GDM1 (cell line): ENCODE measurements at regions not wholly inside any gene's neighbourhood (a gene's known extent, or its start where the extent isn't known, plus 50 kb on each side); places are given as distances from the start of the nearest gene placed in this dataset.
"Not testable (repeated sequence)": the region's sequence is repeated elsewhere in the genome, so short reads cannot be mapped to it uniquely, and the experiment has no call there.

Source experiments
- DNase-seq: peaks from one replicate; lab custom pipeline; 2025; lab: John Stamatoyannopoulos, UW

DNA sequence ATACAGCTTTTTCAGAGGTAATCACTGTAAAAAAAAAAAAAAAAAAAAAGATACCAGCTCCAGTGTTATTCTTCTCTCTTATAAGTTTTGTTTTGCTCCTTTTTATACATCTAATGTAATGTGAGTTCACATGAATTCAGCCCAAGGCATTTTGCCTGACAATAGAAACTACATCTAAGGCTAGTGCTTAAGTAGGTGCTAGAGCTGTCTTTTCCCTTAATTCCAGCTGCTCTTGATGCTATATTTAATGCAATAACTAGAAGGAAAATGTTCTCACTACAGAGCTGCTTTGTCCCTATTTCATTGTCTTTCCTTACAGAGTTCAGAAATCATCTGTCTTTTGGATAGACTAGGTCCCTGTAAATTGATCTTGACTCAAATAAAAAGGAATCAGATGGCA, 150.1 kb downstream of the NAA11 start:
- no peak for DNase-seq

GRCh38 chr4:79174490-79175252, 151.2 kb downstream of the NAA11 start:
- no peak for DNase-seq

GRCh38 chr4:79173186-79173585, 152.7 kb downstream of the NAA11 start:
- DNase-seq: no peak

DNA sequence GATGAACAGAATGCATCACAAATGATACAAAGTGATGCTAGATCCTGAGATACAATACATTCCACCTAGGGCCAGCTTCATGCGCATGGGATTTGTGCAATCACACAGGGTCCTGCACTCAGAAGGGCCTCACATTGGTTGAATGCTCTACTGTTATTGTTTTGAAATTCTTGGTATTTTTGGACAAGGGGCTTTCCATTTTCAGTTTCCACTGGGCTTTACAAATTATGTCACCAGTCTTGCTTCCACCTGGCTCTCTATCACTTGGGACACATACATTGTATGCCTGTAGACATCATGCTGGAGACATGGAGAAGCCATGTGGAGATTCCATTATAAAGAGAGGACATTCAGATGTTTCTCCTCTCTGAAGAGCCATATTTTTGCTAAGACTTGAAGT, 155.8 kb downstream of the NAA11 start:
- no peak for DNase-seq

DNA sequence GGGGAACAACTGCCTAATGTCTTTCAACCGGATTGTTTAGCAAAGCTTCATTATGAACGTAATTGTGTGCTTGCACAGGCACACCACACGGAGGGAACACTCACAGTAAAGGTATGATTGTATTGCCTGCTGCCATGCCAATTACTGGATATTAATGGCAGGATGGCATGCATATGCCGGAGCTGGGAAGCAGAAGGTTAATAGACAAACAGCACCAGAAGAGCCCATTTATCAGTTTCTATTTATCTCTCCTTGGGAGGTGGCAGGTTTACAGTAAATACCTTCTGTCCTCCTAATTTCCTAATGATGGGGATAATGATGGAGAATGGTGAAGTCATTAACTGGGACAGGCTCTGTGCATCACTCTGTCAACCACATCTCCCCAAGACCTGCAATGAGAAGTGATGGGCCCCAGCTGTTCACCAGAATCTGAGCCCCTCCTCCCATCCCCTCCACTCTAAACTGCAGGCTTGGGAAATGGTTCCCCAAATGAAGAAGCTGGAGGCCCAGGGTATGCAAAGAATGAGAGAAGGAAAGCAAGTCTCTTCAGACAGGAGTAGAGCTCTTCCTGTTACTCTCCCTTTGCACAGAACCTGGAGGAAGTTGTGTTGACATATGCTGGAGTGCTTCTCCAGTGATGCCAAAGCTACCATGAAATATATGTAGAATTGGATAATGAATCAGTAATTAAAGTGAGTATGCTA, 160.8 kb downstream of the NAA11 start:
- DNase-seq: no peak

GRCh38 chr4:79163981-79164490, 161.8 kb downstream of the NAA11 start:
- no peak for DNase-seq

GRCh38 chr4:79160962-79161361, 164.9 kb downstream of the NAA11 start:
- no peak for DNase-seq

DNA sequence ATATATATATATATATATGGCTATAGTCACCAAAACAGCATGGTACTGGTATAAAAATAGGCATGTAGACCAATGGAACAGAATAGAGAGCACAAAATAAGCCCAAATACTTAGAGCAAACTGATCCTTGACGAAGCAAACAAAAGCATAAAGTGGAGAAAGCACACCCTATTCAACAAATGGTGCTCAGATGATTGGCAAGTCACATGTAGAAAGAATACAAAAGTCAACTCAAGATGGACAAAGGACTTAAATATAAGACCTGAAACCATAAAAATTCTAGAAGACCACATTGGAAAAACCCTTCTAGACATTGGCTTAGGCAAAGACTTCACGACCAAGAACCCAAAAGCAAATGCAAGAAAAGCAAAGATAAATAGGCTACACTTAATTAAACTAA, 167.2 kb downstream of the NAA11 start:
- DNase-seq: not testable (repeated sequence)

- no peak for DNase-seq
These were observed 170.5 kb downstream of the NAA11 start for GRCh38 chr4:79155336-79155735.

DNA sequence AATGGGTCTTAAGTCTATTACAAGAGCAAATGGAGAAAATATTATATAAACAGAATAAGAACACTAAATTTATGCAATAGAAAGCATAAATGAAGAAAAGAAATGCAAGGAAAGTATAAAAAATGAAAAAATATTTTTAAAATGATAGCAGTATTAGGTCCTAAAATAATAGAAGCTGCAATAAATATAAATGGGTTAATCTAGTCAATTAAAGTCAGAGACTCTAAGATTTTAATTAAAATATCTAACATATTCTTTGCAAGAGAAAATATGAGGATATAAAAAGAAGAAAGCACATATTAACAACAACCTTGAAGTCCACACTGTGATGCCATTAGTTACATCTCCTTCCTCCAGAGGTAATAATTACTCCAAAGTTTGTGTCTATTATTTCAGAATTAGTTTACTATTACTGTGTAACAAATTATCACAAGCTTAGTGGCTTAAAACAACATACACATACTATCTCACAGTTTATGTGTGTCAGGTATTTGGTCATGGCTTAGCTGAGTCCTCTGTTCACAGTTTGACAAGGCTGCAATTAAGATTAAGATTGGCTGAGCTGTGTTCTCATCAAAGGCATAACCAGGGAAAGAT, 174.9 kb downstream of the NAA11 start:
- no peak for DNase-seq

DNA sequence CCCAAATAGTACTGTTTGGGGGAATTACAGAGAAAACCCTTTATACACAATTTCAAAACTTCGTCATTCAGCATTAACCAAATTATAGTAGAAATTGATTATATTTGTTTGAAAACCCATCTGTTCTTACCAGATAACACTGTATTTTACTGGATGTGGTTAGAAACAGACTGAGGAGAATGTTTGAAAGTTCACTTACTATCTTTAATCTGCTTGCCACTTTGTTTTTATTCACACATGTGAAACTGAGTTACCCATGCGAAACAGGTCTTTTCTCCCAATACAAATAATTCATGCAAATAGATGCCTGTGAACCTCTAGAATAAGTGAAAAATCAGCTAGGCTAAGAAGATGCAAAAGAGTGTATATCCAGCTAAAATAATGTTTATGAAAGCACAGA, 177.5 kb downstream of the NAA11 start:
- no peak for DNase-seq

GRCh38 chr4:79147251-79147650, 178.6 kb downstream of the NAA11 start:
- no peak for DNase-seq

GRCh38 chr4:79141530-79141929, 184.3 kb downstream of the NAA11 start:
- DNase-seq: no peak

- DNase-seq: no peak
These were observed 191.1 kb downstream of the NAA11 start for GRCh38 chr4:79134767-79135166.

DNA sequence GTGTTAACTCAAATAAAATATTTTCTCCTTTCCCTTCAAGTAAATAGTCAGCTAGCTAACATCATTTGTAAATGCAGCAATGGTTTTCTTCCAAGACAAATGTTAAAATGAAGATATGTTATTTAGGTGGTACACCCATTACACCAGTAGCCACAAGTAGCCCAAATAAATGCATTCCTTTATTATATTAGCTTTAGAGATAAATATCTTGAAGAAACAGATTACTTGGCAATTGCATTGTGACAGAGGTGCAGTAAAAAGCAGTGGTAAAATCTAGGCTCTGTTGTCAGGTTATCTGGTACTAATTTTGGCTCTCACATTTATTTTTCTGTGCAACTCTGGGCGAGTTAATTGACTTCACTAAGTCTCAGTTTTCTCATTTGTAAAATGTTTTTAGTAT, 193.0 kb downstream of the NAA11 start:
- DNase-seq: no peak

DNA sequence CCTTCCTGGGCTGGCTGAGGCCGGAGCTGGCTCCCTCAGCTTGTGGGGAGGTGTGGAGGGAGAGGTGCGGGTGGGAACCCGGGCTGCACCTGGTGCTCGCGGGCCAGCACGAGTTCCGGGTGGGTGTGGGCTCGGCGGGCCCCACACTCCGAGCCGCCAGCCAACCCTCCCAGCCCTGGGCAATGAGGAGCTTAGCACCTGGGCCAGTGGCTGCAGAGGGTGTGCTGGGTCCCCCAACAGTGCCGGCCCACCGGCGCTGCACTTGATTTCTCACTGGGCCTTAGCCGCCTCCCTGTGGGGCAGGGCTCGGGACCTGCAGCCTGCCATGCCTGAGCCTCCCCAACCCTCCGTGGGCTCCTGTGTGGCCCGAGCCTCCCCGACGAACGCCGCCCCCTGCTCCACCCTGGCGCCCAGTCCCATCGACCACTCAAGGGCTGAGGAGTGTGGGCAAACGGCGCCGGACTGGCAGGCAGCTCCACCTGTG, 182.7 kb upstream of the PAQR3 start:
- no peak for DNase-seq

DNA sequence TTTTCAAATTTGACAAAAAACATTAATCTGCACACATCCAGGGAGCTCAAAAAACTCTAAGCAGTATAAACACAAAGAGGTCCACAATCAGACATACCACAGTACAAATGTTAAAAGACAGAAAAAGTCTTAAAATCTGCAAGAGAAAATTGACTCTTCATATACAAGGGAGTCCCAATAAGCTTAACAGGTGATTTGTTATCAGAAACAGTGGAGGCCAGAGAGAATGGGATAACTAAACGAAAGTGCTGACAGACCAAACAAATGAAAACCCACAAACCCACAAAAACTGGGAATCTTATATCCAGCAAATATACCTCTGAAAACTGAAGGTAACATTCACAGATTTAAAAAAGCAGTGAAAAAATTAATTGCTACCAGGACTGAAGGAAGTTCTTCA, 182.0 kb upstream of the PAQR3 start:
- no peak for DNase-seq

DNA sequence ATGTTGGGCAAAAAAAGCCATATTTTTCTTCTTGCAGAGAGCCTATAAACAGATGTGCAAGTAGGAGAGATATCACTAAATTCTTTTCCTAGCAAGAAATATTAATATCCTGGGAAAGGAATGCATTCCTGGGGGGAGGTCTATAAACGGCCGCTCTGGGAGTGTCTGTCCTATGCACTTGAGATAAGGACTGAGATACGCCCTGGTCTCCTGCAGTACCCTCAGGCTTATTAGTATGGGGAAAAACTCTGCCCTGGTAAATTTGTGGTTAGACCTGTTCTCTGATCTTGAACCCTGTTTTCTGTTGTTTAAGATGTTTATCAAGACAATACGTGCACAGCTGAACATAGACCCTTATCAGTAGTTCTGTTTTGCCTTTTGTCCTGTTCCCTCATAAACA, 177.8 kb upstream of the PAQR3 start:
- DNase-seq: not testable (repeated sequence)

DNA sequence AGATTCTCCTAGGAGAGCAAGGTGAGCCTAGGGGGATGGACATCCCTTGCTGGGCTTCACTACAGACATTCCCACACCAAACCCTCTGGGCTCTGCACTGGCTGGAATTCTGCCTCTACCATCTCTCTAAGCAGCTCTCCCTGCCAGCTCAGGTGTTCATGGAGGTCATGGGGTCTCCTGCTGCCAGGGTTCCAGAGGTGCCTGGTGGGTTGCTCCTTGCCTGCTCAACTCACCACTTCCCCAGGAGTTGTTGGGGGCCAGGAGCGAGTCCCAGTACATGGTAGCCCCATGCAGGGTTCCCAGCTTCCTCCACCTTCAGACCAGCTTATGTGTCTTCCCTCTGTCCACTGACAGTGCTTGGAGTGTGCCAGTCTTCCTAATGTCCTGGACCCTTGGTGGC, 167.8 kb upstream of the PAQR3 start:
- no peak for DNase-seq

GRCh38 chr4:79088946-79089691, 149.9 kb upstream of the PAQR3 start:
- DNase-seq: no peak

DNA sequence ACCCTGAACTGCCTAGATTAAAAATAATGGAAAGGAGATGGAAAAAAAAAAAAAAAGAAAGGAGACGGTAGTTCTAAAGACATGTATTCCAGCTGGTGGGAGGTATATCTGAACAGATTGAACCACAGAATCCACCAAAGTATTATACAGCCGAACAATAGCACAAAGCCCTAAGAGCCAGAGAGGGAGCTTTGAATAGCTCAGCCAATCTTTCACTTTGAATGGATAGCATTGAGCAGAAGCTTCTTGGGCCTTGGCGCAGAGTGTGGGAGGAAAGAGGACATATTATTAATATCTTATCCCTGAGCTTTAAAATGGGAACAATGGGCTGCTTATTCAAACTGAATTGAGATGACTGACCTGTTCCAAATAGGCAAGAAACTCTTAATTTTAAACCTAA, 147.8 kb upstream of the PAQR3 start:
- no peak for DNase-seq

GRCh38 chr4:79083406-79084010, 144.3 kb upstream of the PAQR3 start:
- DNase-seq: no peak
